ENCODE measurements at regions not wholly inside any gene's neighbourhood (a gene's known extent, or its start where the extent isn't known, plus 50 kb on each side); places are given as distances from the start of the nearest gene placed in this dataset.
"Not testable (repeated sequence)": the region's sequence is repeated elsewhere in the genome, so short reads cannot be mapped to it uniquely, and the experiment has no call there.

- TF ChIP-seq CTCF (IDR thresholded peaks at IDR 0.05; ENCODE audit: low read depth, low read length): no peak
- no peak for DNase-seq (ENCODE audit: low read depth in 2 of 2)
- H3K4me3 ChIP-seq (replicated peaks in 1 of 2; ENCODE audit: low read depth in 2 of 2, low read length in 2 of 2): no peak overlapping the region
These were observed 231.8 kb upstream of the RBBP8 start for GRCh38 chr18:22701326-22701725.

- no peak for DNase-seq (ENCODE audit: low read depth in 2 of 2)
- no peak for TF ChIP-seq CTCF (IDR thresholded peaks at IDR 0.05; ENCODE audit: low read depth, low read length)
- H3K4me3 ChIP-seq (replicated peaks in 1 of 2; ENCODE audit: low read depth in 2 of 2, low read length in 2 of 2): no peak overlapping the region
These were observed 231.3 kb upstream of the RBBP8 start for GRCh38 chr18:22701795-22702194.

GRCh38 chr18:22702806-22703205 is 230.3 kb upstream of the RBBP8 start:
- H3K4me3 ChIP-seq (replicated peaks in 1 of 2; ENCODE audit: low read depth in 2 of 2, low read length in 2 of 2): no peak overlapping the region
- DNase-seq (ENCODE audit: low read depth in 2 of 2): no peak
- no peak for TF ChIP-seq CTCF (IDR thresholded peaks at IDR 0.05; ENCODE audit: low read depth, low read length)

- peak; percentile 72 for TF ChIP-seq CTCF (IDR thresholded peaks at IDR 0.05; ENCODE audit: low read depth, low read length)
- peak; percentile 68 to 69 for DNase-seq (ENCODE audit: low read depth in 2 of 2)
- no peak overlapping the region for H3K4me3 ChIP-seq (replicated peaks in 1 of 2; ENCODE audit: low read depth in 2 of 2, low read length in 2 of 2)
These were observed 229.1 kb upstream of the RBBP8 start for GRCh38 chr18:22703883-22704585.

DNA sequence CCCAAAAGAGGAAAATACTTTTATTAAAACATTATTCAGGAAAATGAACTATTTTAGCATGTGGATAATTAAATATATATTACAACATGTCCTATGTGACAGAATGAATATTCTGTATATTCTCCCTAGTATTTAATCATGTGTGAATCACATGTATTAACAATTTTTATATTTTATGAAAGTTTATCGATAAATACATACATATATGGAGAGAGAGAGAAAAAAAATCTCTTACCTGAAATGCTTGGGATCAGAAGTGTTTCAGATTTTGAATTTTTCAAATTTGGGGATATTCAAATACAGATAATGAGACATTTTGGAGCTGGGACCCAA is 228.6 kb upstream of the RBBP8 start:
- no peak for DNase-seq (ENCODE audit: low read depth in 2 of 2)
- no peak for TF ChIP-seq CTCF (IDR thresholded peaks at IDR 0.05; ENCODE audit: low read depth, low read length)
- H3K4me3 ChIP-seq (replicated peaks in 1 of 2; ENCODE audit: low read depth in 2 of 2, low read length in 2 of 2): no peak overlapping the region

DNA sequence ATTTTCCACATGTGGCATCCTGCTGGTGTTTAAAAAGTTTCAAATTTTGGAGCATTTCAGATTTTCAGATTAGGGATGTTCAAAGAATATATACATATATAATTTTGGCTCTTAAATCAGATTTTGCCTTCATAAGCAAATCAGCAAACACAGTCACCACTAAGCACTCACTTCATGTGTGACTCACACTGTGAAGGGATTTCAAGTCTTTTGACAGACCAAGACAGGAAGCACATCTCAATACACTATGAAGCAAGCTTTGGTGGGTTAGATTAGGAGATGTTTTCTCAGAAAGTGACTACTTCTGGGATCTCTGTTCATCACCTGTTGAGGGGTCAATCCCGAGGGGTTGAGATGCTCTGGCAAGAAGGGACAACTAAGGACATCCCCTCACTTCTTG is 227.8 kb upstream of the RBBP8 start:
- H3K4me3 ChIP-seq (replicated peaks in 1 of 2; ENCODE audit: low read depth in 2 of 2, low read length in 2 of 2): no peak overlapping the region
- TF ChIP-seq CTCF (IDR thresholded peaks at IDR 0.05; ENCODE audit: low read depth, low read length): no peak
- DNase-seq (ENCODE audit: low read depth in 2 of 2): peak; percentile 67 to 89

GRCh38 chr18:22706025-22706424 is 227.1 kb upstream of the RBBP8 start:
- H3K4me3 ChIP-seq (replicated peaks in 1 of 2; ENCODE audit: low read depth in 2 of 2, low read length in 2 of 2); DNase-seq (ENCODE audit: low read depth in 2 of 2): not testable (repeated sequence)

All from cardiac fibroblast (primary cell).